ENCODE measurements at regions not wholly inside any gene's neighbourhood (a gene's known extent, or its start where the extent isn't known, plus 50 kb on each side); places are given as distances from the start of the nearest gene placed in this dataset.

DNA sequence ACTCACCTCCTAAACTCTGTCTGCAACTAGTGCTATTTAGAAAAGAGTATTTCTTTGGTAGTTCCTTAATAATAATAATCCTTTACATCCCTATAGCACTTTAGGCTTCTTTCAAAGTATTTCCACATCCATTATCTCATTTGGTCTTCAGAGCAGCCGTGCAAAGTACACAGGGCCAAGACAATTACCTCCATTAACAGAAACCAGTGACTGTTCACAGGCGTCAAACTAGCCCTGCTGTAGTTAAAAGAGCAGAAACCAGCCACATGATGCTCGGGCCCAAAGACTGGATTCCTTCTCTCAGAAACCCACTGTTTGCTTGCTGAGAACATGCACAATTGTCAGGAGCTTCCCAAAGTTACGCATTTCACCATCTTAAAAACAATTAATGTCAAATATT, 396.0 kb upstream of the DAB1 start:
- TF ChIP-seq CTCF (conservative IDR thresholded peaks at IDR 0.05) (no peak), EZH2 (IDR thresholded peaks at IDR 0.05; ENCODE audit: low read depth) (no peak)

Measured in PC-9 (cell line).